HepG2 (cell line): ENCODE measurements at regions not wholly inside any gene's neighbourhood (a gene's known extent, or its start where the extent isn't known, plus 50 kb on each side); places are given as distances from the start of the nearest gene placed in this dataset.

ENCODE experiments used
- ATAC-seq: fragments of 200-7000 bp; cut with Tn5 transposase; 3 replicates; pipeline ENCODE4 v1.9.1; 2020; ENCODE audit warnings: mild to moderate bottlenecking, moderate library complexity
- BruUV-seq: library from RNA; stranded (reverse); fragments of 400-500 nt; replicated peaks from 2 replicates; lab custom pipeline; 2021; lab: Mats Ljungman, UMichigan
- CTCF ChIA-PET: fragments of 300-600 bp; formaldehyde crosslinking; extraction: SDS; loops from one replicate; lab custom pipeline; 2021; ENCODE audit warnings: low total read pairs, inconsistent platforms, low intra/inter-chr PET ratio; lab: Yijun Ruan, JAX
- POLR2A ChIA-PET: fragments of 350-600 bp; sonication (Branson Sonifier 250); formaldehyde crosslinking; loops from one replicate; lab custom pipeline; 2020; ENCODE audit warnings: antibody characterized with exemption, inconsistent platforms; lab: Yijun Ruan, JAX
- DNase-seq: peaks from one replicate; pipeline ENCODE4 v3.0.0-alpha.2; 2015; ENCODE audit warnings: low spot score
- FAIRE-seq: peaks from 3 replicates; lab custom pipeline; 2011; peaks lifted over from hg19 to GRCh38; lab: Jason Lieb, UNC
- H2AFZ ChIP-seq: one replicate; pipeline ENCODE4 v1.6.1; 2011; ENCODE audit warnings: low read length, inconsistent platforms
- H3K27ac ChIP-seq: fragments of 300-600 bp; 3 replicates; pipeline ENCODE4 v1.8.0; 2011; ENCODE audit warnings: mixed run types, mild to moderate bottlenecking, mixed read lengths, low read length, inconsistent platforms; ENCODE audit not compliant: insufficient read depth; ENCODE audit errors: extremely low read length
- H3K27me3 ChIP-seq, 2 experiments: fragments of 200-600 bp in 1 of 2; 2 replicates in 1 of 2; 3 replicates in 1 of 2; pipeline versions ENCODE4 v1.6.0 to v1.8.0; 2011; ENCODE audit warnings: low read length in 2 of 2, mild to moderate bottlenecking in 2 of 2, moderate library complexity in 2 of 2, inconsistent platforms in 1 of 2; ENCODE audit not compliant: insufficient read depth in 2 of 2, control insufficient read depth in 1 of 2
- H3K36me3 ChIP-seq, 2 experiments: fragments of 200-600 bp in 1 of 2; replicated peaks in 1 of 2; 2 replicates in 1 of 2; 3 replicates in 1 of 2; pipeline versions ENCODE4 v1.5.1 to v1.8.0; 2011; ENCODE audit warnings: low read length in 2 of 2, inconsistent platforms in 1 of 2; ENCODE audit not compliant: insufficient read depth in 2 of 2, control insufficient read depth in 1 of 2
- H3K4me1 ChIP-seq: 2 replicates; pipeline ENCODE4 v1.5.1; 2012; ENCODE audit warnings: low read length, inconsistent platforms; ENCODE audit not compliant: insufficient read depth
- H3K4me2 ChIP-seq: 2 replicates; pipeline ENCODE4 v1.6.0; 2011; ENCODE audit warnings: low read depth, low read length, inconsistent platforms
- H3K4me3 ChIP-seq, 3 experiments: fragments of 200-600 bp in 1 of 3; sonication (generic), shearing (Covaris generic) in 1 of 3; replicated peaks in 1 of 3; 2 replicates each; pipeline ENCODE4 v1.5.1; 2011 to 2016; ENCODE audit warnings: low read length in 3 of 3, inconsistent platforms in 2 of 3, low read depth in 2 of 3, mild to moderate bottlenecking in 2 of 3, control low read depth in 1 of 3, mixed read lengths in 1 of 3; ENCODE audit not compliant: insufficient read depth in 1 of 3
- H3K79me2 ChIP-seq: one replicate; pipeline ENCODE4 v1.6.1; 2011; ENCODE audit warnings: low read length, inconsistent platforms; ENCODE audit not compliant: insufficient read depth
- H3K9ac ChIP-seq: 2 replicates; pipeline ENCODE4 v1.6.0; 2011; ENCODE audit warnings: mild to moderate bottlenecking, low read depth, low read length, inconsistent platforms; ENCODE audit not compliant: insufficient read depth
- H3K9me3 ChIP-seq: 2 replicates; pipeline ENCODE4 v1.5.1; 2012; ENCODE audit warnings: mild to moderate bottlenecking, low read length
- H4K20me1 ChIP-seq: 2 replicates; pipeline ENCODE4 v1.6.0; 2011; ENCODE audit warnings: inconsistent platforms, mild to moderate bottlenecking, low read length, moderate library complexity; ENCODE audit not compliant: insufficient read depth
- REST ChIP-seq, 2 experiments: IDR thresholded peaks; 2 replicates each; pipeline ENCODE4 v1.6.1; 2011 to 2012; ENCODE audit warnings: low read length in 2 of 2, borderline replicate concordance in 1 of 2, low read depth in 1 of 2, mild to moderate bottlenecking in 1 of 2, moderate library complexity in 1 of 2
- SUZ12 ChIP-seq: fragments of 150-350 bp; IDR thresholded peaks from 2 replicates; pipeline ENCODE4 v1.6.1; 2014; ENCODE audit warnings: low read depth, low read length
- TCF7 ChIP-seq: sonication (generic); IDR thresholded peaks from 2 replicates; pipeline ENCODE4 v1.6.1; 2016; ENCODE audit warnings: antibody characterized with exemption, low read depth
- ZBTB26 ChIP-seq: IDR thresholded peaks from 2 replicates; pipeline ENCODE4 v1.6.1; 2016; ENCODE audit warnings: missing compliant biosample characterization, missing genetic modification reagents, borderline replicate concordance
- ZMYM2 ChIP-seq: sonication (generic); formaldehyde crosslinking; IDR thresholded peaks from 2 replicates; pipeline ENCODE4 v1.8.0; 2022; ENCODE audit warnings: mild to moderate bottlenecking, missing genetic modification reagents
- ZNF136 ChIP-seq: sonication (generic); formaldehyde crosslinking; IDR thresholded peaks from 2 replicates; pipeline ENCODE4 v1.8.1; 2022; ENCODE audit warnings: low read depth, mild to moderate bottlenecking, moderate library complexity, missing genetic modification reagents
- ZNF552 ChIP-seq: sonication (generic); formaldehyde crosslinking; IDR thresholded peaks from 2 replicates; pipeline ENCODE4 v1.9.0; 2022; ENCODE audit warnings: missing genetic modification reagents, mild to moderate bottlenecking, borderline replicate concordance
- ZNF710 ChIP-seq: sonication (generic); formaldehyde crosslinking; IDR thresholded peaks from 2 replicates; pipeline ENCODE4 v1.5.0; 2020; ENCODE audit warnings: mild to moderate bottlenecking, missing genetic modification reagents, borderline replicate concordance
- ZNF713 ChIP-seq: sonication (generic); formaldehyde crosslinking; IDR thresholded peaks from 2 replicates; pipeline ENCODE4 v1.4.0; 2020; ENCODE audit warnings: mild to moderate bottlenecking, missing genetic modification reagents
- WGBS: methylation state at CpG from one replicate; pipeline ENCODE4 v1.1.6; 2017; ENCODE audit warnings: low lambda C conversion rate; 5-methylcytosine and 5-hydroxymethylcytosine counted together
- in situ Hi-C: cut with HindIII; loops from 2 replicates; pipeline ENCODE4 v1.10.0; 2017; ENCODE audit warnings: low pct_unique_long_range_greater_than_20kb; ENCODE audit not compliant: extremely low pct_ligation_motif_present
- intact Hi-C: fragments of 100-400 bp; cut with micrococcal nuclease; formaldehyde crosslinking; loops from one replicate; pipeline ENCODE4 v1.10.0; 2022; ENCODE audit not compliant: unreplicated experiment
- TF ChIP-seq, protein P1 (sequence below): sonication (generic); formaldehyde crosslinking; IDR thresholded peaks from 2 replicates; pipeline ENCODE4 v1.5.1; 2020; ENCODE audit warnings: mild to moderate bottlenecking, missing genetic modification reagents, borderline replicate concordance

GRCh38 chr12:42706321-42706720 lies 116.8 kb upstream of the PRICKLE1 start:
- ChIA-PET POLR2A (no interaction called here), CTCF (no interaction called here)
- 3% methylated on average over 1 of the region's 1 CpG for WGBS
- Histone ChIP-seq H3K4me2 (no peak overlapping the region), H4K20me1 (no peaks in the 10 kb centered on the region), H3K79me2 (no peaks in the 10 kb centered on the region), H3K36me3 (no peaks in the 10 kb centered on the region), H3K9me3 (no peaks in the 10 kb centered on the region), H3K4me1 (no peaks in the 10 kb centered on the region), H3K27ac (no peak overlapping the region), H3K27me3 (no peaks in the 10 kb centered on the region), H3K4me3 (no peak overlapping the region), H2AFZ (no peak overlapping the region), H3K9ac (no peak overlapping the region)
- ATAC-seq (no peak), FAIRE-seq (no peak), DNase-seq (no peak)
- intact Hi-C loops = no loop called here
- BruUV-seq = no TSS peak
- TF ChIP-seq ZBTB26 (CRISPR knock-in tag) (no peak), REST (IDR thresholded peaks at IDR 0.05; ENCODE audit: borderline replicate concordance in 1 of 2, low read depth in 1 of 2, low read length in 2 of 2) (no peak), ZMYM2 (CRISPR knock-in tag) (no peak), TCF7 (no peak), ZNF552 (CRISPR knock-in tag) (no peak), ZNF713 (no peak), ZNF136 (no peak), ZNF710 (CRISPR knock-in tag) (no peak), SUZ12 (no peak)
- TF ChIP-seq, protein P1, sequence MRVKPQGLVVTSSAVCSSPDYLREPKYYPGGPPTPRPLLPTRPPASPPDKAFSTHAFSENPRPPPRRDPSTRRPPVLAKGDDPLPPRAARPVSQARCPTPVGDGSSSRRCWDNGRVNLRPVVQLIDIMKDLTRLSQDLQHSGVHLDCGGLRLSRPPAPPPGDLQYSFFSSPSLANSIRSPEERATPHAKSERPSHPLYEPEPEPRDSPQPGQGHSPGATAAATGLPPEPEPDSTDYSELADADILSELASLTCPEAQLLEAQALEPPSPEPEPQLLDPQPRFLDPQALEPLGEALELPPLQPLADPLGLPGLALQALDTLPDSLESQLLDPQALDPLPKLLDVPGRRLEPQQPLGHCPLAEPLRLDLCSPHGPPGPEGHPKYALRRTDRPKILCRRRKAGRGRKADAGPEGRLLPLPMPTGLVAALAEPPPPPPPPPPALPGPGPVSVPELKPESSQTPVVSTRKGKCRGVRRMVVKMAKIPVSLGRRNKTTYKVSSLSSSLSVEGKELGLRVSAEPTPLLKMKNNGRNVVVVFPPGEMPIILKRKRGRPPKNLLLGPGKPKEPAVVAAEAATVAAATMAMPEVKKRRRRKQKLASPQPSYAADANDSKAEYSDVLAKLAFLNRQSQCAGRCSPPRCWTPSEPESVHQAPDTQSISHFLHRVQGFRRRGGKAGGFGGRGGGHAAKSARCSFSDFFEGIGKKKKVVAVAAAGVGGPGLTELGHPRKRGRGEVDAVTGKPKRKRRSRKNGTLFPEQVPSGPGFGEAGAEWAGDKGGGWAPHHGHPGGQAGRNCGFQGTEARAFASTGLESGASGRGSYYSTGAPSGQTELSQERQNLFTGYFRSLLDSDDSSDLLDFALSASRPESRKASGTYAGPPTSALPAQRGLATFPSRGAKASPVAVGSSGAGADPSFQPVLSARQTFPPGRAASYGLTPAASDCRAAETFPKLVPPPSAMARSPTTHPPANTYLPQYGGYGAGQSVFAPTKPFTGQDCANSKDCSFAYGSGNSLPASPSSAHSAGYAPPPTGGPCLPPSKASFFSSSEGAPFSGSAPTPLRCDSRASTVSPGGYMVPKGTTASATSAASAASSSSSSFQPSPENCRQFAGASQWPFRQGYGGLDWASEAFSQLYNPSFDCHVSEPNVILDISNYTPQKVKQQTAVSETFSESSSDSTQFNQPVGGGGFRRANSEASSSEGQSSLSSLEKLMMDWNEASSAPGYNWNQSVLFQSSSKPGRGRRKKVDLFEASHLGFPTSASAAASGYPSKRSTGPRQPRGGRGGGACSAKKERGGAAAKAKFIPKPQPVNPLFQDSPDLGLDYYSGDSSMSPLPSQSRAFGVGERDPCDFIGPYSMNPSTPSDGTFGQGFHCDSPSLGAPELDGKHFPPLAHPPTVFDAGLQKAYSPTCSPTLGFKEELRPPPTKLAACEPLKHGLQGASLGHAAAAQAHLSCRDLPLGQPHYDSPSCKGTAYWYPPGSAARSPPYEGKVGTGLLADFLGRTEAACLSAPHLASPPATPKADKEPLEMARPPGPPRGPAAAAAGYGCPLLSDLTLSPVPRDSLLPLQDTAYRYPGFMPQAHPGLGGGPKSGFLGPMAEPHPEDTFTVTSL (CRISPR knock-in tag) = no peak
- in situ Hi-C loops = no loop called here
